ENCODE measurements at regions not wholly inside any gene's neighbourhood (a gene's known extent, or its start where the extent isn't known, plus 50 kb on each side); places are given as distances from the start of the nearest gene placed in this dataset.

- TF ChIP-seq CTCF (IDR thresholded peaks at IDR 0.05) (no peak), EZH2 (IDR thresholded peaks at IDR 0.05; ENCODE audit: borderline replicate concordance, insufficient read depth, low read depth, low read length, poor library complexity, severe bottlenecking) (no peak)
Measured at GRCh38 chr20:52746190-52746589, 226.0 kb upstream of the TSHZ2 start.
